ENCODE measurements at regions not wholly inside any gene's neighbourhood (a gene's known extent, or its start where the extent isn't known, plus 50 kb on each side); places are given as distances from the start of the nearest gene placed in this dataset.

DNA sequence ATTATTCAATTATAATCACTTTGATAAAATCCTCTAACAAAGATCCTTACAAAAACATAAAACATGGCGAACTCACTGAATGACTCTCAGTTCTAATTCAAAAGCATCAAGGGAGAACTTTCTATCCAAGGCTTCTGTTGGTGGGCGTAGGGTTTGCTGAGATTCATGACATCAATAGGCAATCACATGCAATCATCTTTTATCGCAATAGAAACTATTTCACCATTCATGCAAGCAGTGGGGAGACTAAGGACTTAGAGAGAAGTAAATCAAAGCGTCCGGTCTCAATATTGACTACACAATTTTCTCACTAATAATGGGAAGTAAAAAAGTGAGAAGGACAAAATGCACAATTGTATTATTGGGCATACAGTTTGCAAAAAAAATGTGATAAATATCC is 168.7 kb downstream of the SCG2 start:
- DNase-seq: no peak

DNA sequence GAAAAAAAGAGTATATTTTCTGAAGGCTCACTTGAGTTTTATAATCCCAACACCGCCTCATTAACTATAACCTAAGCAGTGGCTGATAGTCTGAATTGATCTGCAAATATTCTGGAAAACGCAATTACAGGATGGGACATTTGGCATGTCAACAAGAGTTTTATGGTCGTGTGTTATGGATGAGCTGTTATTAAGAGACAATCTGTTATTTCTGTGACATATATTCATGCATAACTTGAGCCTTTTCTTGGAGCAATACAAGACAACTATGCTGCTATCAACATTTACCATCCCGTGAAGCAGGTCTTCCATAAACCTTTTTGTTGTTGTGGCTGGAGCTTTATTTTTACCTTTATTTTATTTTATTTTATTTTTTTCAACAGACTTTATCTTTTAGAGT is 164.4 kb downstream of the SCG2 start:
- Histone ChIP-seq H3K4me3 (ENCODE audit: low read length) (no peak overlapping the region), H3K79me2 (ENCODE audit: low read length) (no peaks in the 10 kb centered on the region), H3K4me2 (ENCODE audit: low read depth, low read length, poor library complexity, severe bottlenecking) (no peak overlapping the region), H4K20me1 (ENCODE audit: insufficient read depth, low read depth, low read length) (no peaks in the 10 kb centered on the region), H2AFZ (ENCODE audit: low read length) (no peak overlapping the region), H3K27ac (ENCODE audit: low read length) (no peak overlapping the region), H3K9ac (ENCODE audit: low read length) (no peak overlapping the region), H3K4me1 (ENCODE audit: low read length) (no peaks in the 10 kb centered on the region), H3K36me3 (ENCODE audit: insufficient read depth, low read length) (no peaks in the 10 kb centered on the region), H3K9me3 (ENCODE audit: low read length) (no peaks in the 10 kb centered on the region), H3K9me2 (replicated peaks; ENCODE audit: insufficient read depth, low read length) (no peaks in the 10 kb centered on the region), H3K27me3 (ENCODE audit: low read length) (no peaks in the 10 kb centered on the region)
- DNase-seq: no peak

More for the DNA sequence above, 168.7 kb downstream of the SCG2 start:
- Histone ChIP-seq H3K27me3 (ENCODE audit: low read length) (no peaks in the 10 kb centered on the region), H3K9me2 (replicated peaks; ENCODE audit: insufficient read depth, low read length) (no peaks in the 10 kb centered on the region), H3K9ac (ENCODE audit: low read length) (no peak overlapping the region), H3K4me3 (ENCODE audit: low read length) (no peak overlapping the region), H3K4me2 (ENCODE audit: low read depth, low read length, poor library complexity, severe bottlenecking) (no peak overlapping the region), H3K4me1 (ENCODE audit: low read length) (no peaks in the 10 kb centered on the region), H3K36me3 (ENCODE audit: insufficient read depth, low read length) (no peaks in the 10 kb centered on the region), H3K79me2 (ENCODE audit: low read length) (no peaks in the 10 kb centered on the region), H4K20me1 (ENCODE audit: insufficient read depth, low read depth, low read length) (no peaks in the 10 kb centered on the region), H3K27ac (ENCODE audit: low read length) (no peak overlapping the region), H2AFZ (ENCODE audit: low read length) (no peak overlapping the region), H3K9me3 (ENCODE audit: low read length) (no peaks in the 10 kb centered on the region)

DNA sequence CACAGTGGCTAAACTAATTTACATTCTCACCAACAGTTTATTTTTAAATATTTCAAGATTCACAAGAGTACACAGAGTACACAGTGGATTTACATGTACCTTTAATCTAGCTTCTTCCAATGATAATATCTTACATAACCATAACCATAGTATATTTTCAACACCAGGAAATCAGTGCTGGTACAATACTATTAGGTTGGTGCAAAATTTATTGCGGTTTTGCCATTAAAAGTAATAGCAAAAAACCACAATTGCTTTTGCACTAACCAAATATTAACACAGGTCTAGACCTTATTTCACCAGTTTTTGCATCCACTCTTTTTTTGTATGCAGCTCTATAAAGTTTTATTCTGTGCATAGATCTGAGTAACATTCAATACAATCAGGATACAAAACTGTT is 163.0 kb downstream of the SCG2 start:
- Histone ChIP-seq H3K79me2 (ENCODE audit: low read length) (no peaks in the 10 kb centered on the region), H3K4me1 (ENCODE audit: low read length) (no peaks in the 10 kb centered on the region), H3K27ac (ENCODE audit: low read length) (no peak overlapping the region), H3K9ac (ENCODE audit: low read length) (no peak overlapping the region), H4K20me1 (ENCODE audit: insufficient read depth, low read depth, low read length) (no peaks in the 10 kb centered on the region), H3K9me2 (replicated peaks; ENCODE audit: insufficient read depth, low read length) (no peaks in the 10 kb centered on the region), H3K9me3 (ENCODE audit: low read length) (no peaks in the 10 kb centered on the region), H3K4me2 (ENCODE audit: low read depth, low read length, poor library complexity, severe bottlenecking) (no peak overlapping the region), H2AFZ (ENCODE audit: low read length) (no peak overlapping the region), H3K36me3 (ENCODE audit: insufficient read depth, low read length) (no peaks in the 10 kb centered on the region), H3K27me3 (ENCODE audit: low read length) (no peaks in the 10 kb centered on the region), H3K4me3 (ENCODE audit: low read length) (no peak overlapping the region)
- no peak for DNase-seq

DNA sequence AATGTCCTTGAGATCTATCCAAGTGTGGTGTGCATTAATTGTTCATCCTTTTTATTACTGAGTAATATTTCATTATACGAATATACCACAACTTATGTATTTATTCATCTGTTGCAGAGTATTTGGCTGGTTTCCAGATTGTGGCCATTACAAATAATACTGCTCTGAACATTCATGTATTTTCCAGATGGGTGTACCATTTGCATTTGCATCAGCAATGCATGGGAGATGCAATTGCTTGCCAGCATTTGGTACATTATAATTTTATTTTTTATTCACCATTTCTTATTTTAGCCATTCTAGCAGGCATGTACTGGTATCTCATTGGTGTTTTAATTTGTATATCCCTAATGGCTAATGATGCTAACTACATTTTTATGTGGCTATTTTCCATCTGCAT is 162.4 kb downstream of the SCG2 start:
- no peak overlapping the region for H3K27ac ChIP-seq (ENCODE audit: low read length)

DNA sequence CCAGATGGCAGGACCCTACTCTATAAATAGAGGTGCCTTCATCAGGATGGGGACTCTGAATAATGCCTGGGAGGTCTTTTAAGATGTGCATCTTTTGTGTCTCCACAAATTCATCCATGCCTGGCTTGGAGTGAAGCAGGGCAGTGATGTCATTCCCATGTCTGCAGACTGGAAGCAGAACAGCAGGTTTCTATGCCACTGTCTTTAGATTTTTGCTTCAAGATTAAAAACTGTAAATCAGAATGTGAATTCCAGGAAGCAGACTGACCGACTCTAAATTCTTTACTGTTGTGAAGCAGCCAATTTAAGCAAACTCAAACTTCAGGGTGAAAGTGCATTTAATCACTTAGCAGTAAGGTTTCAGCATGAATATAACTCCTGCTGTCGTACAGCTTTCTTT is 159.3 kb downstream of the SCG2 start:
- no peaks in the 10 kb centered on the region for H3K4me1 ChIP-seq (ENCODE audit: low read length)
- no peaks in the 10 kb centered on the region for H3K9me2 ChIP-seq (replicated peaks; ENCODE audit: insufficient read depth, low read length)
- H3K4me3 ChIP-seq (ENCODE audit: low read length): no peak overlapping the region
- no peak for DNase-seq
- no peaks in the 10 kb centered on the region for H4K20me1 ChIP-seq (ENCODE audit: insufficient read depth, low read depth, low read length)
- no peak overlapping the region for H3K4me2 ChIP-seq (ENCODE audit: low read depth, low read length, poor library complexity, severe bottlenecking)
- H2AFZ ChIP-seq (ENCODE audit: low read length): no peak overlapping the region
- no peaks in the 10 kb centered on the region for H3K79me2 ChIP-seq (ENCODE audit: low read length)
- H3K27me3 ChIP-seq (ENCODE audit: low read length): no peaks in the 10 kb centered on the region
- no peak overlapping the region for H3K27ac ChIP-seq (ENCODE audit: low read length)
- no peak overlapping the region for H3K9ac ChIP-seq (ENCODE audit: low read length)
- H3K9me3 ChIP-seq (ENCODE audit: low read length): no peaks in the 10 kb centered on the region
- H3K36me3 ChIP-seq (ENCODE audit: insufficient read depth, low read length): no peaks in the 10 kb centered on the region

More for the DNA sequence above, 162.4 kb downstream of the SCG2 start:
- H3K36me3 ChIP-seq (ENCODE audit: insufficient read depth, low read length): no peaks in the 10 kb centered on the region
- H2AFZ ChIP-seq (ENCODE audit: low read length): no peak overlapping the region
- no peak for DNase-seq
- no peak overlapping the region for H3K4me3 ChIP-seq (ENCODE audit: low read length)
- H3K9me3 ChIP-seq (ENCODE audit: low read length): no peaks in the 10 kb centered on the region
- H3K79me2 ChIP-seq (ENCODE audit: low read length): no peaks in the 10 kb centered on the region
- H3K9me2 ChIP-seq (replicated peaks; ENCODE audit: insufficient read depth, low read length): no peaks in the 10 kb centered on the region
- H3K9ac ChIP-seq (ENCODE audit: low read length): no peak overlapping the region
- no peaks in the 10 kb centered on the region for H4K20me1 ChIP-seq (ENCODE audit: insufficient read depth, low read depth, low read length)
- no peaks in the 10 kb centered on the region for H3K4me1 ChIP-seq (ENCODE audit: low read length)
- no peaks in the 10 kb centered on the region for H3K27me3 ChIP-seq (ENCODE audit: low read length)
- H3K4me2 ChIP-seq (ENCODE audit: low read depth, low read length, poor library complexity, severe bottlenecking): no peak overlapping the region

DNA sequence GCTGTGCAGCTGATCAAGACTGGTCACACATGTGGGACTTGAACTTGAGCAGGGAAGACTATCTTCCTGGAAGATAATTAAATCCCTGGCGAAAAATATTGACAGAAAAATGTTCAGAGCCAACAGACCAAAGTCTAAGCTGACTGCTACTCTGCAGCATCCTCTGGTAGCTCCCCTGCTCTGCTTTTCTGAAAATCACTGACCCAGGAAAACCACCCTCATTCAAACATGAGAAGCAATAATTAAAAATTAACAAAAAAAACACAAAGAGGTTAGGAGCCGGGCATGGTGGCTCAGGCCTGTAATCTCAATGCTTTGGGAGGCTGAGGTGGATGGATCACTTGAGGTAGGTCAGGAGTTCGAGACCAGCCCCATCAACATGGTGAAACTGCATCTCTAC is 151.9 kb downstream of the SCG2 start:
- Histone ChIP-seq H3K9me3 (ENCODE audit: low read length) (no peaks in the 10 kb centered on the region), H3K79me2 (ENCODE audit: low read length) (no peaks in the 10 kb centered on the region), H3K9me2 (replicated peaks; ENCODE audit: insufficient read depth, low read length) (no peaks in the 10 kb centered on the region), H3K36me3 (ENCODE audit: insufficient read depth, low read length) (no peaks in the 10 kb centered on the region), H3K9ac (ENCODE audit: low read length) (no peak overlapping the region), H3K4me1 (ENCODE audit: low read length) (no peaks in the 10 kb centered on the region), H2AFZ (ENCODE audit: low read length) (no peak overlapping the region), H3K27me3 (ENCODE audit: low read length) (no peaks in the 10 kb centered on the region), H3K27ac (ENCODE audit: low read length) (no peak overlapping the region), H3K4me3 (ENCODE audit: low read length) (no peak overlapping the region), H3K4me2 (ENCODE audit: low read depth, low read length, poor library complexity, severe bottlenecking) (no peak overlapping the region), H4K20me1 (ENCODE audit: insufficient read depth, low read depth, low read length) (no peaks in the 10 kb centered on the region)
- no peak for DNase-seq

DNA sequence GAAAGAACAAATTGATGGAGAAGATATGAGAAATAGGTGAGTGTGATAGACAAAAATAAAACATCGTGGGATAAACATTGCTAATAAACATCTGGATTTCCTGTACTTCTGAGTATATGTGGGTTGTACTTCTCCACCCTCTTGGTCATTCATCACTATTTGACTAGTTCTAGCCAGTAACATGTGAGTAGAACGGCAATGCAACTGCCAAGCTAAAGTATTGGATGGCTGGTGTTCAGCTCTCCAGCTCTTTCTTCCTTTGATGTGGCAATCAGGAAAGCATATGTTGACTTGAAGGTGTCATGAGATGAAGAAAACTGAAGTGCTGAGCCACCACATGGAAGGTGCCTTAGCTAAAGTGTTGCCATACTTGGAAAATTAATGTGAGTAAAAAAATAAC is 144.9 kb downstream of the SCG2 start:
- H3K4me2 ChIP-seq (ENCODE audit: low read depth, low read length, poor library complexity, severe bottlenecking): no peak overlapping the region
- no peaks in the 10 kb centered on the region for H3K79me2 ChIP-seq (ENCODE audit: low read length)
- H3K9ac ChIP-seq (ENCODE audit: low read length): no peak overlapping the region
- no peaks in the 10 kb centered on the region for H3K9me2 ChIP-seq (replicated peaks; ENCODE audit: insufficient read depth, low read length)
- no peak for DNase-seq
- H3K27ac ChIP-seq (ENCODE audit: low read length): no peak overlapping the region
- H2AFZ ChIP-seq (ENCODE audit: low read length): no peak overlapping the region
- H3K4me1 ChIP-seq (ENCODE audit: low read length): no peaks in the 10 kb centered on the region
- H4K20me1 ChIP-seq (ENCODE audit: insufficient read depth, low read depth, low read length): no peaks in the 10 kb centered on the region
- no peaks in the 10 kb centered on the region for H3K27me3 ChIP-seq (ENCODE audit: low read length)
- H3K9me3 ChIP-seq (ENCODE audit: low read length): no peaks in the 10 kb centered on the region
- H3K4me3 ChIP-seq (ENCODE audit: low read length): no peak overlapping the region
- H3K36me3 ChIP-seq (ENCODE audit: insufficient read depth, low read length): no peaks in the 10 kb centered on the region

DNA sequence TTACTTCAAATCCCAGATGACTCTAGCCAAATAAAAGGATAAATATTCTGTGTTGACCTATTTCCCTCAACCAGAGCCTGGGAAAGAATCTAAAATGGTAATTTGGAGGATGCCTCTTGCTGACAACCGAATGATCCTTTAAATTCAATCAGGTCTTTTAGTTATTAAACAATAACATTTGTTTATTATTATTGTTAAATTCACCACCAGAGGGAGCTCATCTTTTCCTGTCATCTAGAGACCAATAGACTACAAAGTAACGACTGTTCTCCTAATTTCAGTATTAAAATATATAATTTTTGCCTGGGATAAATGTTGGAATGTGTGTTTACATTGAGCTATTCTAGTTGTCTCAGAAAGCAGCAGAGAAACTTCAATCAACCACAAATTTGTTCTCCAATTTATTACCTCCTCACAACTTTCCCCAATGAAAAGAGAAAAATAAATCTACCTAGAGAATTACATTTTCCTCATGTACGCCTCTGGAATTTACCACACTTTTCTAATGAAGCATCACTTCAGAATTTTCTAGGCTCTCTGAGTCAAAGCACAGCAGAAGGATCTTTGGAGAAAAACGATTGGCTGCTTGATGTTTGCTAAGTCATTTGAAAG is 142.7 kb downstream of the SCG2 start:
- Histone ChIP-seq H3K4me1 (ENCODE audit: low read length) (no peaks in the 10 kb centered on the region), H3K27ac (ENCODE audit: low read length) (no peak overlapping the region), H3K9me2 (replicated peaks; ENCODE audit: insufficient read depth, low read length) (no peaks in the 10 kb centered on the region), H3K4me3 (ENCODE audit: low read length) (no peak overlapping the region), H3K27me3 (ENCODE audit: low read length) (no peaks in the 10 kb centered on the region), H3K36me3 (ENCODE audit: insufficient read depth, low read length) (no peaks in the 10 kb centered on the region), H2AFZ (ENCODE audit: low read length) (no peak overlapping the region), H3K9me3 (ENCODE audit: low read length) (no peaks in the 10 kb centered on the region), H4K20me1 (ENCODE audit: insufficient read depth, low read depth, low read length) (no peaks in the 10 kb centered on the region), H3K4me2 (ENCODE audit: low read depth, low read length, poor library complexity, severe bottlenecking) (no peak overlapping the region), H3K9ac (ENCODE audit: low read length) (no peak overlapping the region), H3K79me2 (ENCODE audit: low read length) (no peaks in the 10 kb centered on the region)
- peak; percentile 69 for DNase-seq

DNA sequence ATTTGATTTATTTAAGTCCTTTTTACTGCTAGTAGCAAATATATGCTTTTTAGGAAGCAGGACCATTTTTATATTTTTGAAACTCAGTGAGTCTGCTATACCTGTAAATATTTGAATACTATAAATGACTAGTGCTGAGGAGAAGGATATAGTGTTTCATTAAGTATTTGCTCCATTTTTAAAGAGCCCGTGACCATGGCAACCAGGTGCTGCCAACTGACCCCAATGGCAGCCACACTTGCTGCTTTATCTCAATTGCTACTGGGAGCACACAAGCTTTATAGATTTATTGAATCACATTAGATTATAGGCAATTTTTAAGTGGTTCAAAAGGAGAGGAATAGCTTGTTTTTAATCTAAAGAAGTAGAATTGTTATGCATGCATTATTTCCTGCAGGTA is 142.0 kb downstream of the SCG2 start:
- Histone ChIP-seq H3K4me1 (ENCODE audit: low read length) (no peaks in the 10 kb centered on the region), H2AFZ (ENCODE audit: low read length) (no peak overlapping the region), H3K9me2 (replicated peaks; ENCODE audit: insufficient read depth, low read length) (no peaks in the 10 kb centered on the region), H3K27me3 (ENCODE audit: low read length) (no peaks in the 10 kb centered on the region), H4K20me1 (ENCODE audit: insufficient read depth, low read depth, low read length) (no peaks in the 10 kb centered on the region), H3K9me3 (ENCODE audit: low read length) (no peaks in the 10 kb centered on the region), H3K27ac (ENCODE audit: low read length) (no peak overlapping the region), H3K36me3 (ENCODE audit: insufficient read depth, low read length) (no peaks in the 10 kb centered on the region), H3K4me3 (ENCODE audit: low read length) (no peak overlapping the region), H3K9ac (ENCODE audit: low read length) (no peak overlapping the region), H3K79me2 (ENCODE audit: low read length) (no peaks in the 10 kb centered on the region), H3K4me2 (ENCODE audit: low read depth, low read length, poor library complexity, severe bottlenecking) (no peak overlapping the region)
- DNase-seq: no peak
